ENCODE measurements at regions not wholly inside any gene's neighbourhood (a gene's known extent, or its start where the extent isn't known, plus 50 kb on each side); places are given as distances from the start of the nearest gene placed in this dataset.

GRCh38 chr7:8827329-8827728, 393.9 kb downstream of the NXPH1 start:
- TF ChIP-seq SIN3A (IDR thresholded peaks at IDR 0.05; ENCODE audit: borderline replicate concordance, insufficient read depth, low read length) (no peak), POLR2AphosphoS5 (IDR thresholded peaks at IDR 0.05; ENCODE audit: low read depth, low read length) (no peak), REST (IDR thresholded peaks at IDR 0.05; ENCODE audit: insufficient read depth in 1 of 2, low read depth in 2 of 2, low read length in 2 of 2) (no peak), FOXP2 (optimal IDR thresholded peaks at IDR 0.05; ENCODE audit: borderline replicate concordance, extremely low read depth, extremely low read length, insufficient read depth) (no peak), TAF1 (IDR thresholded peaks at IDR 0.05; ENCODE audit: borderline replicate concordance, insufficient read depth, low read length) (no peak)

DNA sequence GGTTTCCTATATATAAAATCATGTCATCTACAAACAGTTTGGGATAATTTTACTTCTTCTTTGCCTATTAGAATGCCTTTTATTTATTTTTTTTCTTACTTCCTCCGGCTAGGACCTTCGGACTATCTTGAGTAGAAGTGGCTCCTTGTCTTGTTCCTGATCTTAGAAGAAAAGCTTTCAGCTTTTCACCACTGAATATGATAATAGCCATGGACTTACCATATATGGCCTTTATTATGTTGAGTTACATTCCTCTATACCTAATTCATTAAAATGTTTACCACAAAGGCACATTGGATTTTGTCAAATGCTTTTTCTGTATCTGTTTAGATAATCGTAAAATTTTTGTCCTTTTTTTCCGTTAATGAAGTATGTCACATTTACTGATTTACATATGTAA, 395.7 kb downstream of the NXPH1 start:
- TF ChIP-seq POLR2AphosphoS5 (IDR thresholded peaks at IDR 0.05; ENCODE audit: low read depth, low read length) (no peak), REST (IDR thresholded peaks at IDR 0.05; ENCODE audit: insufficient read depth in 1 of 2, low read depth in 2 of 2, low read length in 2 of 2) (no peak)

DNA sequence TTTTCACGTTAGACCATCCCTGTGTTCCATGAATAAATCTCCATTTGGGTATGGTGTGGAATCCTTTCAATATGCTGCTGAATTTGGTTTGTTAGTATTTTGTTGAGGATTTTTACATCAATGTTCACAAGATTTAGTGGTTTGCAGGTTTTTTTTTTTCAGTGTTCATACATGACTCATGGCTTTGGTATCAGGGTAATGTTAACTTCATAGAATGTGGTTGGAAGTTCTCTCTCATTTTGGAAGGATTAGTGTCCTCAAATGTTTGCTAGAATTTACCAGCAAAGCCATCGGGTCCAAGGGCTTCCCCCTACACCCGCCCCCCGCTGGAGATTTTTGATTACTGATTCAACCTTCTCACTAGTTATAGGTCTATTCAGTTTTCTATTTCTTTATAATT, 398.0 kb downstream of the NXPH1 start:
- TF ChIP-seq REST (IDR thresholded peaks at IDR 0.05; ENCODE audit: insufficient read depth in 1 of 2, low read depth in 2 of 2, low read length in 2 of 2) (no peak), FOXP2 (optimal IDR thresholded peaks at IDR 0.05; ENCODE audit: borderline replicate concordance, extremely low read depth, extremely low read length, insufficient read depth) (no peak), TAF1 (IDR thresholded peaks at IDR 0.05; ENCODE audit: borderline replicate concordance, insufficient read depth, low read length) (no peak), POLR2AphosphoS5 (IDR thresholded peaks at IDR 0.05; ENCODE audit: low read depth, low read length) (no peak), SIN3A (IDR thresholded peaks at IDR 0.05; ENCODE audit: borderline replicate concordance, insufficient read depth, low read length) (no peak)

DNA sequence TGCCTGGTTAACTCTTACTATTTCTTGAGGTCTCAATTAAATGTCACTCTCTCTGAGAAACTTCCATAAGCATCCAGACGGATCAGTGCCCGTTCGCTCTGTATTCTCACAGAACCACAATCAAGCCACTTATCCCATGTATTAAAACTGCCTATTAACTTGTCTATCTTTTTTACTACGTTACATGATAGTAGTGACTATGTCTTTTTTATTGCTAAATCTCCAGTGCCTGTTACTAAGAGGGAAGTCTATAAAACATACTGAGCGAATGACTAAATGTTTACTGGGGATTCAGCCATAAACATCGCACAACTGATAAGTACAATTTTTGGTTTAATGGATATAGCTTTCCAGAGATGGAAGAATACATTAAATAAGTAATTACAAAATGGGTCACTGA, 399.9 kb downstream of the NXPH1 start:
- TF ChIP-seq SIN3A (IDR thresholded peaks at IDR 0.05; ENCODE audit: borderline replicate concordance, insufficient read depth, low read length), result no peak
- TF ChIP-seq REST (IDR thresholded peaks at IDR 0.05; ENCODE audit: insufficient read depth in 1 of 2, low read depth in 2 of 2, low read length in 2 of 2), result no peak
- no peak for TF ChIP-seq POLR2AphosphoS5 (IDR thresholded peaks at IDR 0.05; ENCODE audit: low read depth, low read length)
- TF ChIP-seq FOXP2 (optimal IDR thresholded peaks at IDR 0.05; ENCODE audit: borderline replicate concordance, extremely low read depth, extremely low read length, insufficient read depth), result no peak
- TF ChIP-seq TAF1 (IDR thresholded peaks at IDR 0.05; ENCODE audit: borderline replicate concordance, insufficient read depth, low read length), result no peak

- TF ChIP-seq FOXP2 (optimal IDR thresholded peaks at IDR 0.05; ENCODE audit: borderline replicate concordance, extremely low read depth, extremely low read length, insufficient read depth) (no peak), REST (IDR thresholded peaks at IDR 0.05; ENCODE audit: insufficient read depth in 1 of 2, low read depth in 2 of 2, low read length in 2 of 2) (no peak), TAF1 (IDR thresholded peaks at IDR 0.05; ENCODE audit: borderline replicate concordance, insufficient read depth, low read length) (no peak), SIN3A (IDR thresholded peaks at IDR 0.05; ENCODE audit: borderline replicate concordance, insufficient read depth, low read length) (no peak), POLR2AphosphoS5 (IDR thresholded peaks at IDR 0.05; ENCODE audit: low read depth, low read length) (no peak)
Observed at GRCh38 chr7:8841171-8841570, 407.8 kb downstream of the NXPH1 start.

All from PFSK-1 (cell line).